WTC11 (cell line): ENCODE measurements at regions not wholly inside any gene's neighbourhood (a gene's known extent, or its start where the extent isn't known, plus 50 kb on each side); places are given as distances from the start of the nearest gene placed in this dataset.

ENCODE experiments used
- CTCF ChIP-seq: fragments of 200-600 bp; IDR thresholded peaks from 2 replicates; pipeline ENCODE4 v1.8.0; 2022; ENCODE audit warnings: antibody characterized with exemption
- KAT7 ChIP-seq: sonication (generic); formaldehyde crosslinking; IDR thresholded peaks from 2 replicates; pipeline ENCODE4 v1.8.1; 2023; ENCODE audit warnings: missing genetic modification reagents, mild to moderate bottlenecking, borderline replicate concordance
- MXD4 ChIP-seq: fragments of 250-450 bp; sonication (Bioruptor Pico); IDR thresholded peaks from 2 replicates; pipeline ENCODE4 v1.8.0; 2021; ENCODE audit warnings: mild to moderate bottlenecking, moderate library complexity, borderline replicate concordance
- ZNF263 ChIP-seq: sonication (generic); formaldehyde crosslinking; IDR thresholded peaks from 2 replicates; pipeline ENCODE4 v1.8.1; 2022; ENCODE audit warnings: low read depth, mild to moderate bottlenecking, moderate library complexity, missing genetic modification reagents
- ZSCAN18 ChIP-seq: fragments of 250-450 bp; sonication (Bioruptor Pico); IDR thresholded peaks from 2 replicates; pipeline ENCODE4 v2.1.2; 2022; ENCODE audit warnings: mild to moderate bottlenecking, moderate library complexity

GRCh38 chr9:73327149-73327548, 175.5 kb downstream of the ANXA1 start:
- TF ChIP-seq CTCF = no peak
- TF ChIP-seq ZSCAN18 = no peak
- no peak for TF ChIP-seq MXD4 (CRISPR knock-in tag)
- no peak for TF ChIP-seq ZNF263
- TF ChIP-seq KAT7 = no peak
